PFSK-1 (cell line): ENCODE measurements at regions not wholly inside any gene's neighbourhood (a gene's known extent, or its start where the extent isn't known, plus 50 kb on each side); places are given as distances from the start of the nearest gene placed in this dataset.

Experiments used
- POLR2AphosphoS5 ChIP-seq: IDR thresholded peaks from 2 replicates; pipeline ENCODE4 v1.6.1; 2012; ENCODE audit warnings: low read depth, mild to moderate bottlenecking, control low read depth, low read length, moderate library complexity
- TF ChIP-seq, protein P1 (sequence below), 2 experiments: IDR thresholded peaks; 2 replicates each; pipeline versions ENCODE4 v1.6.1 to v1.8.0; 2011 to 2012; ENCODE audit warnings: low read depth in 2 of 2, low read length in 2 of 2, control low read depth in 1 of 2, inconsistent platforms in 1 of 2, mild to moderate bottlenecking in 1 of 2, moderate library complexity in 1 of 2; ENCODE audit not compliant: insufficient read depth in 1 of 2

DNA sequence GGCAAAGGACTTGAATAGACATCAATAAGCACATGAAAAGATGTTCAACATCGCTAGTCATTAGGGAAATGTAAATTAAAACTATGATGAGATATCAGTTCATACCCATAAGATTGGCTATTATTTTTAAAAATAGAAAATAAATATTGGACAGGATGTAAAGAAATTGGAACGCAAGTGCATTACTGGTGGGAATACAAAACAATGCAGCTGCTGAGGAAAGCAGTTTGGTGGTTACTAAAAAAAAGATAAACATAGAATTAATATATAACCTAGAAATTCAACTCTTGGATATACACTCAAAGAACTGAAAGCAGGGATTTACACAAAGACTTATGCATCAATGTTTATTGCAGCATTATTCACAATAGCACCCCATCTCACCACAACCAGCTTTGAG lies 174.5 kb upstream of the NDUFV2 start:
- TF ChIP-seq, protein P1, sequence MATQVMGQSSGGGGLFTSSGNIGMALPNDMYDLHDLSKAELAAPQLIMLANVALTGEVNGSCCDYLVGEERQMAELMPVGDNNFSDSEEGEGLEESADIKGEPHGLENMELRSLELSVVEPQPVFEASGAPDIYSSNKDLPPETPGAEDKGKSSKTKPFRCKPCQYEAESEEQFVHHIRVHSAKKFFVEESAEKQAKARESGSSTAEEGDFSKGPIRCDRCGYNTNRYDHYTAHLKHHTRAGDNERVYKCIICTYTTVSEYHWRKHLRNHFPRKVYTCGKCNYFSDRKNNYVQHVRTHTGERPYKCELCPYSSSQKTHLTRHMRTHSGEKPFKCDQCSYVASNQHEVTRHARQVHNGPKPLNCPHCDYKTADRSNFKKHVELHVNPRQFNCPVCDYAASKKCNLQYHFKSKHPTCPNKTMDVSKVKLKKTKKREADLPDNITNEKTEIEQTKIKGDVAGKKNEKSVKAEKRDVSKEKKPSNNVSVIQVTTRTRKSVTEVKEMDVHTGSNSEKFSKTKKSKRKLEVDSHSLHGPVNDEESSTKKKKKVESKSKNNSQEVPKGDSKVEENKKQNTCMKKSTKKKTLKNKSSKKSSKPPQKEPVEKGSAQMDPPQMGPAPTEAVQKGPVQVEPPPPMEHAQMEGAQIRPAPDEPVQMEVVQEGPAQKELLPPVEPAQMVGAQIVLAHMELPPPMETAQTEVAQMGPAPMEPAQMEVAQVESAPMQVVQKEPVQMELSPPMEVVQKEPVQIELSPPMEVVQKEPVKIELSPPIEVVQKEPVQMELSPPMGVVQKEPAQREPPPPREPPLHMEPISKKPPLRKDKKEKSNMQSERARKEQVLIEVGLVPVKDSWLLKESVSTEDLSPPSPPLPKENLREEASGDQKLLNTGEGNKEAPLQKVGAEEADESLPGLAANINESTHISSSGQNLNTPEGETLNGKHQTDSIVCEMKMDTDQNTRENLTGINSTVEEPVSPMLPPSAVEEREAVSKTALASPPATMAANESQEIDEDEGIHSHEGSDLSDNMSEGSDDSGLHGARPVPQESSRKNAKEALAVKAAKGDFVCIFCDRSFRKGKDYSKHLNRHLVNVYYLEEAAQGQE (IDR thresholded peaks at IDR 0.05; ENCODE audit: insufficient read depth in 1 of 2, low read depth in 2 of 2, low read length in 2 of 2), result no peak
- no peak for TF ChIP-seq POLR2AphosphoS5
